K562 (cell line): ENCODE measurements at regions not wholly inside any gene's neighbourhood (a gene's known extent, or its start where the extent isn't known, plus 50 kb on each side); places are given as distances from the start of the nearest gene placed in this dataset.

Source experiments
- KHSRP ChIP-seq: fragments of 450-650 bp; IDR thresholded peaks from 2 replicates; pipeline ENCODE4 v1.6.1; 2017
- TBP ChIP-seq: optimal IDR thresholded peaks from 2 replicates; pipeline ENCODE3; 2011; ENCODE audit warnings: low read depth, low read length, improper control_type of control experiment
- ZNF146 ChIP-seq: IDR thresholded peaks from one replicate; pipeline ENCODE4 v1.6.1; 2018; ENCODE audit warnings: missing compliant biosample characterization; ENCODE audit not compliant: unreplicated experiment
- ZNF23 ChIP-seq: fragments of 250-450 bp; sonication (Bioruptor Pico); IDR thresholded peaks from 2 replicates; pipeline ENCODE4 v1.4.0; 2020; ENCODE audit warnings: mild to moderate bottlenecking
- ZNF586 ChIP-seq: fragments of 450-650 bp; formaldehyde crosslinking; conservative IDR thresholded peaks from 2 replicates; pipeline ENCODE4 v1.4.0; 2020; ENCODE audit warnings: mild to moderate bottlenecking, moderate library complexity
- TF ChIP-seq, protein P1 (sequence below): fragments of 150-350 bp; IDR thresholded peaks from 2 replicates; pipeline ENCODE4 v1.6.1; 2014; ENCODE audit warnings: low read depth, mild to moderate bottlenecking, low read length, borderline replicate concordance

DNA sequence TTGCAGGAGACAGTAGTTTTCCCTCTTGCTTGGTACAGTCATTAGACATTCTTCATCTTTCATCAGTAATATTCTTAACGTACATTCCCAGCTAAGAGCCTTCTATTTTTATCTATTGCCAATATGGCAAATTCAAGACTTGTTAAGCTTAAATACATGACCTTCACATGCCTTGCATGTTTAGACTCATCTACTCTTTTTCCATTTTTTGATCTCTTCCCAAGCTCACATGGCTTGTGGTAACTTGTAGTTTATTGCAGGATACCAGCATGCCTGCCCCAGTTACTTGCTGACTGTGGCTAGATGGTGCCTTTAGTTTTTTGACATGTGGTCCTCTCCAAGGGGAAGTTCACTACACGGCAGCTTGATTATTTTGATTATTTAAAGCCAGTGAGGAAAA lies 729.0 kb downstream of the SLC6A15 start:
- TF ChIP-seq ZNF146, result no peak
- TF ChIP-seq TBP, result no peak
- TF ChIP-seq ZNF586 (CRISPR knock-in tag), result no peak
- no peak for TF ChIP-seq KHSRP
- TF ChIP-seq, protein P1, sequence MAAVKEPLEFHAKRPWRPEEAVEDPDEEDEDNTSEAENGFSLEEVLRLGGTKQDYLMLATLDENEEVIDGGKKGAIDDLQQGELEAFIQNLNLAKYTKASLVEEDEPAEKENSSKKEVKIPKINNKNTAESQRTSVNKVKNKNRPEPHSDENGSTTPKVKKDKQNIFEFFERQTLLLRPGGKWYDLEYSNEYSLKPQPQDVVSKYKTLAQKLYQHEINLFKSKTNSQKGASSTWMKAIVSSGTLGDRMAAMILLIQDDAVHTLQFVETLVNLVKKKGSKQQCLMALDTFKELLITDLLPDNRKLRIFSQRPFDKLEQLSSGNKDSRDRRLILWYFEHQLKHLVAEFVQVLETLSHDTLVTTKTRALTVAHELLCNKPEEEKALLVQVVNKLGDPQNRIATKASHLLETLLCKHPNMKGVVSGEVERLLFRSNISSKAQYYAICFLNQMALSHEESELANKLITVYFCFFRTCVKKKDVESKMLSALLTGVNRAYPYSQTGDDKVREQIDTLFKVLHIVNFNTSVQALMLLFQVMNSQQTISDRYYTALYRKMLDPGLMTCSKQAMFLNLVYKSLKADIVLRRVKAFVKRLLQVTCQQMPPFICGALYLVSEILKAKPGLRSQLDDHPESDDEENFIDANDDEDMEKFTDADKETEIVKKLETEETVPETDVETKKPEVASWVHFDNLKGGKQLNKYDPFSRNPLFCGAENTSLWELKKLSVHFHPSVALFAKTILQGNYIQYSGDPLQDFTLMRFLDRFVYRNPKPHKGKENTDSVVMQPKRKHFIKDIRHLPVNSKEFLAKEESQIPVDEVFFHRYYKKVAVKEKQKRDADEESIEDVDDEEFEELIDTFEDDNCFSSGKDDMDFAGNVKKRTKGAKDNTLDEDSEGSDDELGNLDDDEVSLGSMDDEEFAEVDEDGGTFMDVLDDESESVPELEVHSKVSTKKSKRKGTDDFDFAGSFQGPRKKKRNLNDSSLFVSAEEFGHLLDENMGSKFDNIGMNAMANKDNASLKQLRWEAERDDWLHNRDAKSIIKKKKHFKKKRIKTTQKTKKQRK, result no peak
- no peak for TF ChIP-seq ZNF23
